ENCODE measurements at regions not wholly inside any gene's neighbourhood (a gene's known extent, or its start where the extent isn't known, plus 50 kb on each side); places are given as distances from the start of the nearest gene placed in this dataset. TPM values are rescaled to one million over a fixed set of nuclear protein-coding genes. Genes with fewer than 3 reads are reported as not detected.
A peak's percentile ranks its signal among the peaks of the same experiment; 100 is the strongest.
"Not testable (repeated sequence)": the region's sequence is repeated elsewhere in the genome, so short reads cannot be mapped to it uniquely, and the experiment has no call there.

GRCh38 chr20:25761596-25761995 lies 64.9 kb upstream of the ZNF337 start:
- Mint-ChIP-seq H3K36me3 (ENCODE audit: insufficient read depth) (no peaks in the 10 kb centered on the region), H3K4me1 (ENCODE audit: low read depth) (no peaks in the 10 kb centered on the region), H3K27ac (no peak overlapping the region), H3K4me3 (ENCODE audit: low read depth) (no peak overlapping the region), H3K27me3 (no peaks in the 10 kb centered on the region), H3K9me3 (ENCODE audit: low read depth) (no peaks in the 10 kb centered on the region)
- no peak for DNase-seq (ENCODE audit: low spot score, unreplicated experiment)
- no peak for TF ChIP-seq CTCF (IDR thresholded peaks at IDR 0.05; ENCODE audit: unreplicated experiment)

- H3K27me3 Mint-ChIP-seq; H3K36me3 Mint-ChIP-seq (ENCODE audit: insufficient read depth); H3K27ac Mint-ChIP-seq; H3K4me3 Mint-ChIP-seq (ENCODE audit: low read depth); DNase-seq (ENCODE audit: low spot score, unreplicated experiment); H3K9me3 Mint-ChIP-seq (ENCODE audit: low read depth); H3K4me1 Mint-ChIP-seq (ENCODE audit: low read depth): not testable (repeated sequence)
Observed at GRCh38 chr20:25761046-25761445, 64.4 kb upstream of the ZNF337 start.

GRCh38 chr20:25750765-25751696 lies 54.4 kb upstream of the ZNF337 start:
- no peaks in the 10 kb centered on the region for H3K36me3 Mint-ChIP-seq (ENCODE audit: insufficient read depth)
- H3K9me3 Mint-ChIP-seq (ENCODE audit: low read depth): no peaks in the 10 kb centered on the region
- H3K27me3 Mint-ChIP-seq: no peaks in the 10 kb centered on the region
- no peak for TF ChIP-seq CTCF (IDR thresholded peaks at IDR 0.05; ENCODE audit: unreplicated experiment)
- no peaks in the 10 kb centered on the region for H3K4me1 Mint-ChIP-seq (ENCODE audit: low read depth)
- H3K27ac Mint-ChIP-seq: no peak overlapping the region
- H3K4me3 Mint-ChIP-seq (ENCODE audit: low read depth): peak overlapping the region; percentile 72
- no peak for DNase-seq (ENCODE audit: low spot score, unreplicated experiment)

- H3K9me3 Mint-ChIP-seq (ENCODE audit: low read depth): no peaks in the 10 kb centered on the region
- H3K27ac Mint-ChIP-seq: no peak overlapping the region
- no peak for DNase-seq (ENCODE audit: low spot score, unreplicated experiment)
- H3K4me3 Mint-ChIP-seq (ENCODE audit: low read depth): peak overlapping the region; percentile 55
- TF ChIP-seq CTCF (IDR thresholded peaks at IDR 0.05; ENCODE audit: unreplicated experiment): no peak
- no peaks in the 10 kb centered on the region for H3K4me1 Mint-ChIP-seq (ENCODE audit: low read depth)
- no peaks in the 10 kb centered on the region for H3K27me3 Mint-ChIP-seq
- no peaks in the 10 kb centered on the region for H3K36me3 Mint-ChIP-seq (ENCODE audit: insufficient read depth)
Observed at GRCh38 chr20:25750220-25750764, 53.6 kb upstream of the ZNF337 start.

GRCh38 chr20:25749649-25750048 lies 53.0 kb upstream of the ZNF337 start:
- H3K9me3 Mint-ChIP-seq (ENCODE audit: low read depth): no peaks in the 10 kb centered on the region
- H3K4me1 Mint-ChIP-seq (ENCODE audit: low read depth): no peaks in the 10 kb centered on the region
- H3K27ac Mint-ChIP-seq: no peak overlapping the region
- no peaks in the 10 kb centered on the region for H3K27me3 Mint-ChIP-seq
- DNase-seq (ENCODE audit: low spot score, unreplicated experiment): no peak
- no peak overlapping the region for H3K4me3 Mint-ChIP-seq (ENCODE audit: low read depth)
- no peak for TF ChIP-seq CTCF (IDR thresholded peaks at IDR 0.05; ENCODE audit: unreplicated experiment)
- H3K36me3 Mint-ChIP-seq (ENCODE audit: insufficient read depth): no peaks in the 10 kb centered on the region

Small RNA genes in the stretch of these regions (microRNA-seq; reads per million reads assigned to microRNA genes)
- not detected for gene MIR663A (ENCODE audit: borderline number of aligned reads, unreplicated experiment)
